ENCODE measurements at regions not wholly inside any gene's neighbourhood (a gene's known extent, or its start where the extent isn't known, plus 50 kb on each side); places are given as distances from the start of the nearest gene placed in this dataset.

DNA sequence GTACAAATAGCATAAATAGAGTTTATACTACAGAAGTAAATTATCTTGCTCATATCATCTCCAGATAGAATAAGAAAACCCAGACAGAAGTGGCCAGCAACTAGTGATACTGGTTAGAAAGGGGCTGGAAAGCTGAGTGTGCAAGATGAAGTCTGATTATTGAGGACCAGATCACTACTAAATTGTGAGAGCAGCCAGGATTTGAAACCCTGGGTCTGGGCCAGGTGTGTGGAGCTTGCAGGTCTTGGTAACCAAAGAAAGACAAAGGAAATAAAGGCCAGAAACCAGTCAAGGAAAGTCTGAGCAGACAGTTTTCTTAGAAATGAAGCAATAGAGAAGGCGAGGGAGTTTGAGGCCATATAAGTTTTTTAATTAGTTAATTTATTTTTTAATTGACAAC lies 611.8 kb downstream of the ETNK1 start:
- no peak for TF ChIP-seq CTCF (IDR thresholded peaks at IDR 0.05; ENCODE audit: low read depth, low read length)
- TF ChIP-seq EZH2phosphoT487 (IDR thresholded peaks at IDR 0.05; ENCODE audit: low read depth): no peak
